DOHH2 (cell line): ENCODE measurements at regions not wholly inside any gene's neighbourhood (a gene's known extent, or its start where the extent isn't known, plus 50 kb on each side); places are given as distances from the start of the nearest gene placed in this dataset.

Source experiments
- H3F3A ChIP-seq: fragments of 200-600 bp; sonication (generic), shearing (Covaris generic); 2 replicates; pipeline ENCODE4 v1.6.0; 2016; ENCODE audit warnings: antibody characterized with exemption, mild to moderate bottlenecking; ENCODE audit not compliant: control insufficient read depth, insufficient read depth
- H3K27ac ChIP-seq: fragments of 200-600 bp; sonication (generic); 2 replicates; pipeline ENCODE4 v1.5.1; 2014; ENCODE audit warnings: low read depth, mild to moderate bottlenecking, low read length, moderate library complexity
- H3K27me3 ChIP-seq: fragments of 200-600 bp; sonication (generic); 2 replicates; pipeline ENCODE4 v1.6.1; 2014; ENCODE audit warnings: mild to moderate bottlenecking, low read length, mixed read lengths; ENCODE audit not compliant: control insufficient read depth
- H3K36me3 ChIP-seq: fragments of 200-600 bp; sonication (generic); 2 replicates; pipeline ENCODE4 v1.6.1; 2014; ENCODE audit warnings: mild to moderate bottlenecking, low read length, moderate library complexity, mixed read lengths; ENCODE audit not compliant: control insufficient read depth
- H3K4me1 ChIP-seq: fragments of 200-600 bp; sonication (generic); 2 replicates; pipeline ENCODE4 v1.6.1; 2014; ENCODE audit warnings: mild to moderate bottlenecking, low read length, mixed read lengths; ENCODE audit not compliant: control insufficient read depth
- H3K4me2 ChIP-seq: fragments of 200-600 bp; sonication (generic); 2 replicates; pipeline ENCODE4 v1.6.0; 2014; ENCODE audit warnings: mild to moderate bottlenecking, low read length, moderate library complexity
- H3K4me3 ChIP-seq: fragments of 200-600 bp; sonication (generic); 2 replicates; pipeline ENCODE4 v1.5.1; 2014; ENCODE audit warnings: mild to moderate bottlenecking, low read length, mixed read lengths
- H3K79me2 ChIP-seq: fragments of 200-600 bp; sonication (generic); 2 replicates; pipeline ENCODE4 v1.6.1; 2014; ENCODE audit warnings: mild to moderate bottlenecking, low read length, mixed read lengths; ENCODE audit not compliant: control insufficient read depth
- H3K9me2 ChIP-seq: fragments of 200-600 bp; sonication (generic); replicated peaks from 2 replicates; pipeline ENCODE4 v1.6.1; 2014; ENCODE audit warnings: mild to moderate bottlenecking, low read length, mixed read lengths; ENCODE audit not compliant: control insufficient read depth
- H3K9me3 ChIP-seq: fragments of 200-600 bp; sonication (generic); 2 replicates; pipeline ENCODE4 v1.6.1; 2014; ENCODE audit warnings: antibody characterized with exemption, low read length, mixed read lengths; ENCODE audit not compliant: control insufficient read depth, insufficient read depth
- H4K20me1 ChIP-seq: fragments of 200-600 bp; sonication (generic); 2 replicates; pipeline ENCODE4 v1.6.0; 2014; ENCODE audit warnings: low read depth, mild to moderate bottlenecking, antibody characterized with exemption, low read length, moderate library complexity; ENCODE audit not compliant: control insufficient read depth, insufficient read depth
- EZH2phosphoT487 ChIP-seq: fragments of 200-600 bp; sonication (generic); IDR thresholded peaks from 2 replicates; pipeline ENCODE4 v1.6.1; 2017; ENCODE audit warnings: borderline replicate concordance, mild to moderate bottlenecking, antibody characterized with exemption, low read length, moderate library complexity, mixed read lengths
- TF ChIP-seq, protein P1 (sequence below): fragments of 200-600 bp; sonication (generic); IDR thresholded peaks from one replicate; pipeline ENCODE4 v1.5.1; 2014; ENCODE audit warnings: antibody characterized with exemption, mild to moderate bottlenecking, low read depth, low read length; ENCODE audit not compliant: poor library complexity, severe bottlenecking

DNA sequence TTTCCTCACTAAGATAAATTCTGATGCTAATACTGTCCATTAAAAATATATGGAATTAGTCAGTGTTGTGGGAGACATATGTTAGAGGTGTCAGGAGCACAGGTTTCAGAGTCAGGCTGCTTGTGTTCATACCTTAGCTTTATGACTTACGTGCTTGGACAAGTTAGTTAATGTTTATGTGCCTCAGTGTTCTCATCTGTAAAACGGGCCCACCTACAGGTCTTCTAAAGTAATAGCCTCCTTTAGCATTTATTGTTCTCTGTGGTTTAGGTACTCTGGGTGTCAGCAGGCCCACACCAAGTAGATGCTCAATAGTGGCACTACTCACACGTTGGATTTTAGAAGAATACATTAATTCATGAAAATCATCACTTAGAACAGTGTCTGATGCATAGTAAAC lies 308.7 kb upstream of the ZC3H12C start:
- Histone ChIP-seq H4K20me1 (no peaks in the 10 kb centered on the region), H3K27ac (no peak overlapping the region), H3K79me2 (no peaks in the 10 kb centered on the region), H3K9me3 (no peaks in the 10 kb centered on the region), H3F3A (no peaks in the 10 kb centered on the region), H3K4me3 (no peak overlapping the region), H3K9me2 (no peaks in the 10 kb centered on the region), H3K4me1 (no peaks in the 10 kb centered on the region), H3K27me3 (no peaks in the 10 kb centered on the region), H3K36me3 (no peaks in the 10 kb centered on the region), H3K4me2 (no peak overlapping the region)
- no peak for TF ChIP-seq EZH2phosphoT487
- TF ChIP-seq, protein P1, sequence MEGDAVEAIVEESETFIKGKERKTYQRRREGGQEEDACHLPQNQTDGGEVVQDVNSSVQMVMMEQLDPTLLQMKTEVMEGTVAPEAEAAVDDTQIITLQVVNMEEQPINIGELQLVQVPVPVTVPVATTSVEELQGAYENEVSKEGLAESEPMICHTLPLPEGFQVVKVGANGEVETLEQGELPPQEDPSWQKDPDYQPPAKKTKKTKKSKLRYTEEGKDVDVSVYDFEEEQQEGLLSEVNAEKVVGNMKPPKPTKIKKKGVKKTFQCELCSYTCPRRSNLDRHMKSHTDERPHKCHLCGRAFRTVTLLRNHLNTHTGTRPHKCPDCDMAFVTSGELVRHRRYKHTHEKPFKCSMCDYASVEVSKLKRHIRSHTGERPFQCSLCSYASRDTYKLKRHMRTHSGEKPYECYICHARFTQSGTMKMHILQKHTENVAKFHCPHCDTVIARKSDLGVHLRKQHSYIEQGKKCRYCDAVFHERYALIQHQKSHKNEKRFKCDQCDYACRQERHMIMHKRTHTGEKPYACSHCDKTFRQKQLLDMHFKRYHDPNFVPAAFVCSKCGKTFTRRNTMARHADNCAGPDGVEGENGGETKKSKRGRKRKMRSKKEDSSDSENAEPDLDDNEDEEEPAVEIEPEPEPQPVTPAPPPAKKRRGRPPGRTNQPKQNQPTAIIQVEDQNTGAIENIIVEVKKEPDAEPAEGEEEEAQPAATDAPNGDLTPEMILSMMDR, result no peak

DNA sequence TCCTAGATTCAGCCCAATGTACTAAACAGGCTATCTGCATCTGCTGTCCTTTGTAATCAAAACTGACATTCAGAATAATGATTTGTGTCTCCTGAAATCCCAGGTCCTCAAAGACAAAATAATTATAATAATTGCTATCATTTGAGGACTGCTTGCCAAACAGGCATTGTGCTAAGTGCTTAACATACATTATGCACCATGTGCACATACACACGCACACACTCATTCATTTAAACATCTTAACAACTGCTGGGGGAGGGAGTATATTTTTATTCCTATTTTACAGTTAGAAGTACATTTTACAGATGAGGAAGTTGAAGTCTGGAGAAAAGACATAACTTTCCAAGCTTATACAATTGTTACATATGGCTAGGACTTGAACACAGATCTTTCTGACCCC lies 308.0 kb upstream of the ZC3H12C start:
- TF ChIP-seq EZH2phosphoT487, result no peak
- TF ChIP-seq, protein P1, result no peak
- Histone ChIP-seq H3K9me2 (no peaks in the 10 kb centered on the region), H3K4me2 (no peak overlapping the region), H3K9me3 (no peaks in the 10 kb centered on the region), H3K79me2 (no peaks in the 10 kb centered on the region), H3K4me1 (no peaks in the 10 kb centered on the region), H3K27me3 (no peaks in the 10 kb centered on the region), H3F3A (no peaks in the 10 kb centered on the region), H3K27ac (no peak overlapping the region), H3K4me3 (no peak overlapping the region), H3K36me3 (no peaks in the 10 kb centered on the region), H4K20me1 (no peaks in the 10 kb centered on the region)

DNA sequence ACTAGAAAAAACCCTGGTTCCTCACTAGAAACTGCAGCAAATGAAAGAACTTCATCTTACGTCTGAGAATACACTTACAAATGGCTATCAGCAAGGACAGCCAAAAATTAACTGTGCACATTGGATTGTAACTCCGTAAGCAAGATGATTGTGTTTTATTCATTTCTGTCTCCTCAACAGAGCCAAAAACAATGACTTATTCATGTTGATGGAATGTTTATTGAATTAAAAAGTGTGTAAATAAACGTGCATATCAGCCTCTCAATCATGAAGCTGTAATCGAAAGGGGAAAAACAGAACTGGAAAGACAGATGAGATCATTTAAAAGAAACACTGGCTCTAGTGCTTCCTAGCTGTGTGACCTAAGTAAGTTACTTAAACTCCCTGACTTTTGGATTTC lies 307.5 kb upstream of the ZC3H12C start:
- H3K79me2 ChIP-seq, result no peaks in the 10 kb centered on the region
- no peak overlapping the region for H3K4me2 ChIP-seq
- no peak overlapping the region for H3K27ac ChIP-seq
- no peaks in the 10 kb centered on the region for H3K9me3 ChIP-seq
- H4K20me1 ChIP-seq, result no peaks in the 10 kb centered on the region
- TF ChIP-seq, protein P1, result no peak
- no peak for TF ChIP-seq EZH2phosphoT487
- no peaks in the 10 kb centered on the region for H3K4me1 ChIP-seq
- no peaks in the 10 kb centered on the region for H3K36me3 ChIP-seq
- H3F3A ChIP-seq, result no peaks in the 10 kb centered on the region
- H3K4me3 ChIP-seq, result no peak overlapping the region
- H3K9me2 ChIP-seq, result no peaks in the 10 kb centered on the region
- no peaks in the 10 kb centered on the region for H3K27me3 ChIP-seq
